NCI-H2171 (cell line): ENCODE measurements at regions not wholly inside any gene's neighbourhood (a gene's known extent, or its start where the extent isn't known, plus 50 kb on each side); places are given as distances from the start of the nearest gene placed in this dataset.

Experiments
- DNase-seq: peaks from one replicate; lab custom pipeline; 2025; lab: John Stamatoyannopoulos, UW

GRCh38 chrX:8319359-8319758, 145.3 kb upstream of the VCX3B start:
- DNase-seq = no peak

- DNase-seq = no peak
These were observed 141.3 kb upstream of the VCX3B start for GRCh38 chrX:8323356-8323755.

GRCh38 chrX:8341814-8342590, 122.6 kb upstream of the VCX3B start:
- DNase-seq = no peak

- no peak for DNase-seq
These were observed 119.2 kb upstream of the VCX3B start for GRCh38 chrX:8345473-8345872.

- DNase-seq = no peak
These were observed 118.6 kb upstream of the VCX3B start for GRCh38 chrX:8346060-8346459.

GRCh38 chrX:8346892-8347291, 117.7 kb upstream of the VCX3B start:
- DNase-seq = no peak

- no peak for DNase-seq
These were observed 114.7 kb upstream of the VCX3B start for GRCh38 chrX:8349816-8350544.

GRCh38 chrX:8358302-8358701, 106.3 kb upstream of the VCX3B start:
- no peak for DNase-seq

- DNase-seq = peak; percentile 36
These were observed 100.1 kb upstream of the VCX3B start for GRCh38 chrX:8364369-8365141.

GRCh38 chrX:8366481-8366880, 98.1 kb upstream of the VCX3B start:
- DNase-seq = no peak

- no peak for DNase-seq
These were observed 90.4 kb upstream of the VCX3B start for GRCh38 chrX:8374041-8374825.

- DNase-seq = no peak
These were observed 87.6 kb upstream of the VCX3B start for GRCh38 chrX:8377041-8377440.

GRCh38 chrX:8390771-8391170, 73.9 kb upstream of the VCX3B start:
- DNase-seq = no peak

GRCh38 chrX:8403988-8404387, 60.6 kb upstream of the VCX3B start:
- DNase-seq = no peak

- no peak for DNase-seq
These were observed 60.2 kb upstream of the VCX3B start for GRCh38 chrX:8404471-8404870.

GRCh38 chrX:8404926-8405325, 59.7 kb upstream of the VCX3B start:
- DNase-seq = no peak

GRCh38 chrX:8405631-8406030, 59.0 kb upstream of the VCX3B start:
- no peak for DNase-seq

- no peak for DNase-seq
These were observed 51.4 kb upstream of the VCX3B start for GRCh38 chrX:8413279-8413678.
